ENCODE measurements at regions not wholly inside any gene's neighbourhood (a gene's known extent, or its start where the extent isn't known, plus 50 kb on each side); places are given as distances from the start of the nearest gene placed in this dataset.

DNA sequence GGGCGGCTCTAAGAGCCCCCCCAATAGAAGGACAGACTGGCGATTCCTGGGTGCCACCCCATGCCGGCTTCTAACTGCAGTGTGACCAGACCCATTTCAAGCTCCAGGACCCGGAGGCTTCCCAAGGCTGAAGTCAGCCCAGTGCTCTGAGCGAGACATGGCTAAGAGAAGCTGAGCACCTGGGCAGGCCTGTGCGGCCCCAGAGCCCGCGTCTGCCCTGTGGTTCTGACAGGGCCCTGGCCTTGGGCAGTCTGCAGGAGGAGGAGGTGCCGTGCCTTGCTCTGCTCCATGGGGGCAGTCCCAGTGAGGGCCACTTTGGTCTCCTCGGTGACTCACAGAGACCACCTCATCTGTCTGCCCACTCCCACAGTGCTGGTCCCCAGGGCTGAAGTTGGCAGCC lies 1314.2 kb downstream of the BRD1 start:
- TF ChIP-seq, protein P1, sequence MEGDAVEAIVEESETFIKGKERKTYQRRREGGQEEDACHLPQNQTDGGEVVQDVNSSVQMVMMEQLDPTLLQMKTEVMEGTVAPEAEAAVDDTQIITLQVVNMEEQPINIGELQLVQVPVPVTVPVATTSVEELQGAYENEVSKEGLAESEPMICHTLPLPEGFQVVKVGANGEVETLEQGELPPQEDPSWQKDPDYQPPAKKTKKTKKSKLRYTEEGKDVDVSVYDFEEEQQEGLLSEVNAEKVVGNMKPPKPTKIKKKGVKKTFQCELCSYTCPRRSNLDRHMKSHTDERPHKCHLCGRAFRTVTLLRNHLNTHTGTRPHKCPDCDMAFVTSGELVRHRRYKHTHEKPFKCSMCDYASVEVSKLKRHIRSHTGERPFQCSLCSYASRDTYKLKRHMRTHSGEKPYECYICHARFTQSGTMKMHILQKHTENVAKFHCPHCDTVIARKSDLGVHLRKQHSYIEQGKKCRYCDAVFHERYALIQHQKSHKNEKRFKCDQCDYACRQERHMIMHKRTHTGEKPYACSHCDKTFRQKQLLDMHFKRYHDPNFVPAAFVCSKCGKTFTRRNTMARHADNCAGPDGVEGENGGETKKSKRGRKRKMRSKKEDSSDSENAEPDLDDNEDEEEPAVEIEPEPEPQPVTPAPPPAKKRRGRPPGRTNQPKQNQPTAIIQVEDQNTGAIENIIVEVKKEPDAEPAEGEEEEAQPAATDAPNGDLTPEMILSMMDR (tag by site-specific recombination; IDR thresholded peaks at IDR 0.05): no peak
- TF ChIP-seq SP2 (tag by site-specific recombination; IDR thresholded peaks at IDR 0.05) (no peak), ZNF114 (tag by site-specific recombination; IDR thresholded peaks at IDR 0.05) (no peak)
